Heart left ventricle (tissue), 16 donors: ENCODE measurements at regions not wholly inside any gene's neighbourhood (a gene's known extent, or its start where the extent isn't known, plus 50 kb on each side); places are given as distances from the start of the nearest gene placed in this dataset.
"Not testable (repeated sequence)": the region's sequence is repeated elsewhere in the genome, so short reads cannot be mapped to it uniquely, and the experiment has no call there.

Source experiments
- ATAC-seq, 4 donors: fragments of 200-7000 bp; cut with Tn5 transposase; one replicate each; pipeline ENCODE4 v1.9.1; 2020 to 2022; ENCODE audit warnings: moderate library complexity in 4 of 4, mild to moderate bottlenecking in 3 of 4, moderate number of reproducible peaks in 1 of 4
- DNase-seq, 5 donors: peaks; one replicate each; pipeline ENCODE4 v3.0.0-alpha.2; 2020
- H3K27ac ChIP-seq, 12 donors: fragments of 200-600 bp; sonication (generic) in 4 of 12; one replicate each; pipeline versions ENCODE4 v1.5.0 to v1.8.0; 2016 to 2022; ENCODE audit warnings: mild to moderate bottlenecking in 2 of 12
- H3K27me3 ChIP-seq, 9 donors: fragments of 200-600 bp; sonication (generic) in 2 of 9; one replicate each; pipeline versions ENCODE4 v1.5.1 to v1.8.0; 2016 to 2022; ENCODE audit warnings: mild to moderate bottlenecking in 3 of 9
- H3K36me3 ChIP-seq, 9 donors: fragments of 200-600 bp; sonication (generic) in 2 of 9; one replicate each; pipeline versions ENCODE4 v1.5.0 to v1.8.0; 2018 to 2022; ENCODE audit warnings: mild to moderate bottlenecking in 2 of 9
- H3K4me1 ChIP-seq, 12 donors: fragments of 200-600 bp; sonication (generic) in 4 of 12; one replicate each; pipeline versions ENCODE4 v1.5.0 to v1.8.0; 2016 to 2022; ENCODE audit warnings: mild to moderate bottlenecking in 3 of 12
- H3K4me3 ChIP-seq, 12 donors: fragments of 200-600 bp; sonication (generic) in 4 of 12; one replicate each; pipeline versions ENCODE4 v1.5.0 to v1.8.0; 2017 to 2022; ENCODE audit warnings: mild to moderate bottlenecking in 9 of 12, moderate library complexity in 4 of 12
- H3K9me3 ChIP-seq, 12 donors: fragments of 200-600 bp; sonication (generic) in 4 of 12; one replicate each; pipeline versions ENCODE4 v1.5.0 to v1.8.0; 2016 to 2022; ENCODE audit warnings: mild to moderate bottlenecking in 1 of 12
- POLR2A ChIP-seq, 2 donors: fragments of 450-650 bp; IDR thresholded peaks; one replicate each; pipeline ENCODE4 v1.6.1; 2017; ENCODE audit warnings: antibody characterized with exemption in 2 of 2, mild to moderate bottlenecking in 2 of 2, moderate library complexity in 2 of 2
- WGBS, 4 donors: extraction: QIAGEN DNeasy Blood & Tissue Kit in 2 of 4; methylation state at CpG; one replicate each; pipeline versions ENCODE4 v1.1.5 to v1.1.7; 2013 to 2018; 5-methylcytosine and 5-hydroxymethylcytosine counted together
- intact Hi-C, 10 donors: fragments of 100-400 bp; cut with DNase I; formaldehyde crosslinking; loops; one replicate each; pipeline versions ENCODE4 v1.11.1 to v1.14.2; 2022
- TF ChIP-seq, protein P1 (sequence below), 12 donors: fragments of 200-600 bp; sonication (generic) in 4 of 12; IDR thresholded peaks; one replicate each; pipeline versions ENCODE4 v1.5.0 to v1.8.0; 2018 to 2022; ENCODE audit warnings: antibody characterized with exemption in 12 of 12, mild to moderate bottlenecking in 5 of 12
- donor health status: ischemic (EF 13 %, LVEDD 7.1; RV severe dilation, severe dysfunction).
- donor health status: healthy with polysubstance abuse.
- donor health status: DM: no; HTN: yes; CAD: no.
- donor health status: DM: no; HTN: no; CAD: no.
- donor health status: ischemic (EF 25% LVEDD 6.9; RV normal size, moderate dysfunction).
- donor health status: ischemic (EF 25% LVEDD 5.7; RV mildly dilated, moderate dysfunction).
- donor health status: healthy.
- donor health status: DM: yes; HTN: yes; CAD: no.
- donor health status: ischemic (EF 35%, LVEDD 5.7; RV mildly dilated, moderate dysfunction).
- donor health status: nonischemic (EF 11% LVEDD 7.7; RV severe dilation, severe dysfunction).
- donor health status: DM: yes; HTN: yes; CAD: no.
- donor health status: PGD.
- donor health status: ischemic (EF 29% LVEDD 5.4; RV normal size, mild dysfunction).
- donor health status: nonischemic (EF 23%, LVEDD 6.1; RV moderate dilation, normal function).

GRCh38 chr17:71870546-71870862 is 250.3 kb upstream of the SOX9 start:
- 38 to 81% (median 63%) methylated on average over 1 of the region's 1 CpG for WGBS, 4 donors
- no peaks in the 10 kb centered on the region for H3K4me1 ChIP-seq
- H3K27ac ChIP-seq = no peak overlapping the region
- no peaks in the 10 kb centered on the region for H3K36me3 ChIP-seq
- TF ChIP-seq POLR2A (IDR thresholded peaks at IDR 0.05) = no peak
- TF ChIP-seq, protein P1, sequence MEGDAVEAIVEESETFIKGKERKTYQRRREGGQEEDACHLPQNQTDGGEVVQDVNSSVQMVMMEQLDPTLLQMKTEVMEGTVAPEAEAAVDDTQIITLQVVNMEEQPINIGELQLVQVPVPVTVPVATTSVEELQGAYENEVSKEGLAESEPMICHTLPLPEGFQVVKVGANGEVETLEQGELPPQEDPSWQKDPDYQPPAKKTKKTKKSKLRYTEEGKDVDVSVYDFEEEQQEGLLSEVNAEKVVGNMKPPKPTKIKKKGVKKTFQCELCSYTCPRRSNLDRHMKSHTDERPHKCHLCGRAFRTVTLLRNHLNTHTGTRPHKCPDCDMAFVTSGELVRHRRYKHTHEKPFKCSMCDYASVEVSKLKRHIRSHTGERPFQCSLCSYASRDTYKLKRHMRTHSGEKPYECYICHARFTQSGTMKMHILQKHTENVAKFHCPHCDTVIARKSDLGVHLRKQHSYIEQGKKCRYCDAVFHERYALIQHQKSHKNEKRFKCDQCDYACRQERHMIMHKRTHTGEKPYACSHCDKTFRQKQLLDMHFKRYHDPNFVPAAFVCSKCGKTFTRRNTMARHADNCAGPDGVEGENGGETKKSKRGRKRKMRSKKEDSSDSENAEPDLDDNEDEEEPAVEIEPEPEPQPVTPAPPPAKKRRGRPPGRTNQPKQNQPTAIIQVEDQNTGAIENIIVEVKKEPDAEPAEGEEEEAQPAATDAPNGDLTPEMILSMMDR (IDR thresholded peaks at IDR 0.05) = no peak
- H3K27me3 ChIP-seq = no peaks in the 10 kb centered on the region
- H3K9me3 ChIP-seq = no peaks in the 10 kb centered on the region
- DNase-seq (no peak), ATAC-seq (no peak)
- H3K4me3 ChIP-seq = no peak overlapping the region
- intact Hi-C loops = no loop called here

DNA sequence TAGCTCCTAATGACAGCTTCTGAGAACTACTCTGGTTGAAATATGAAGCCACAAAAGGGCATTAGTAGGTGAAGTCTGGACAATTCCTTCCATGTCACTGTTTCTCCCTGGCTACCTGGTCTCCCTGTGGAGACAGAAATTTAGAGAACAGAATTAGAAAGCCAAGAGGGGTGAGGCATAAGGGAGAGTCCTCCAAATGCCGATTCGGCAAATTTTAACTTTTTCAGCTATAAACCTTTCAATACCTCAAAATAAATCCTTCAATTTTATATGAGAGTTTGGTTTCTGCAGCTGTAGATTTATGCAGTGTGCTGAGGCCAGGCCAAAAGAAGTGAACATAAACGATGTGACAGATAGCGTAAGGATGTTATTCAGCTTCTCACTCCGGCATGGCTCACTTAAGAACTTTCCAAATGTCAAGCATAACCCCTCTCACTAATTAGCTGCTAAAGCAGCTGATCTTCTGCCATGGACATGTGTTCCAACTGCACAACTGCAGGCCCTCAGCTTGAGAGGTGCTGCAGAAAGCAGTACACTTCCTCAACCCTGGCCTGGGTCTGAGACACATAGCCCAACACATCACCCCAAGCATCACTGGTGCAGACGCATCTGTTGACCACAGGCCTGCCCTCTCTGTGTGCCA is 247.9 kb upstream of the SOX9 start:
- ATAC-seq (no peak), DNase-seq (no peak)
- no peak overlapping the region for H3K4me3 ChIP-seq
- intact Hi-C loops = no loop called here
- 85 to 89% (median 88%) methylated on average over 6 of the region's 6 CpGs for WGBS, 4 donors
- H3K4me1 ChIP-seq = no peaks in the 10 kb centered on the region
- H3K9me3 ChIP-seq = no peaks in the 10 kb centered on the region
- H3K27ac ChIP-seq = no peak overlapping the region
- no peaks in the 10 kb centered on the region for H3K36me3 ChIP-seq
- H3K27me3 ChIP-seq = no peaks in the 10 kb centered on the region
- TF ChIP-seq, protein P1 (IDR thresholded peaks at IDR 0.05) = no peak
- no peak for TF ChIP-seq POLR2A (IDR thresholded peaks at IDR 0.05)

GRCh38 chr17:71874773-71875172 is 246.0 kb upstream of the SOX9 start:
- H3K36me3 ChIP-seq, H3K27ac ChIP-seq, H3K9me3 ChIP-seq, DNase-seq, intact Hi-C loops, ATAC-seq, H3K27me3 ChIP-seq, H3K4me1 ChIP-seq, H3K4me3 ChIP-seq: not testable (repeated sequence)
- 65 to 74% (median 71%) methylated on average over 2 of the region's 2 CpGs for WGBS, 4 donors

DNA sequence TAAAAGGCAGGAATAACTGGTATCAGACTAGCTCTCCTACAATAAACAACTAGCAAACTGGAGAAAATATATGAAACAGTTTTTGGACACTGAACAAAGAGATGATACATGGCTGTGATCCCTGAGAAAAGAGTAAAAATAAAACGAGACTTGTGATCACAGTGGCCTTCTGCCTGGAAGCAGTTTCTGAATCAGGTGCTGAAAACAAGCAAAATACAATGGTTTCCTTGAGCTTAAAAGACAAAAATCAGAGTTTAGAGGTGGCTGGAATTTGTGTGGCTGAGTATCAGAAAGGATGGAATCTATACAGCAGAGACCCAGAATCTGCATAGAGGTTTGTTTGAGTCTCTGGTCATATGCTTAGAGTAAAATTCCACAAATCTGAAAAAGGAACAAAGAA is 242.5 kb upstream of the SOX9 start:
- Histone ChIP-seq H3K4me1 (no peaks in the 10 kb centered on the region), H3K27me3 (no peaks in the 10 kb centered on the region)

More for the DNA sequence above, 242.5 kb upstream of the SOX9 start:
- TF ChIP-seq, protein P1 (IDR thresholded peaks at IDR 0.05) = no peak
- no peak for TF ChIP-seq POLR2A (IDR thresholded peaks at IDR 0.05)
- no peak overlapping the region for H3K4me3 ChIP-seq
- no peaks in the 10 kb centered on the region for H3K9me3 ChIP-seq
- ATAC-seq (no peak), DNase-seq (no peak)
- WGBS, 4 donors = 38 to 60% (median 50%) methylated on average over 1 of the region's 1 CpG
- H3K27ac ChIP-seq = no peak overlapping the region
- H3K36me3 ChIP-seq = no peaks in the 10 kb centered on the region
- intact Hi-C loops = no loop called here
